ENCODE measurements at regions not wholly inside any gene's neighbourhood (a gene's known extent, or its start where the extent isn't known, plus 50 kb on each side); places are given as distances from the start of the nearest gene placed in this dataset.

- Histone ChIP-seq H2AFZ (ENCODE audit: low read depth) (no peak overlapping the region), H3K9me2 (no peaks in the 10 kb centered on the region), H3K9ac (no peak overlapping the region), H3K27me3 (ENCODE audit: insufficient read depth) (no peaks in the 10 kb centered on the region), H3K4me3 (ENCODE audit: low read depth in 2 of 2, low read length in 1 of 2) (no peak overlapping the region), H3K79me2 (ENCODE audit: insufficient read depth) (no peaks in the 10 kb centered on the region), H4K20me1 (ENCODE audit: insufficient read depth) (no peaks in the 10 kb centered on the region), H3K27ac (ENCODE audit: low read depth in 2 of 2, low read length in 1 of 2) (no peak overlapping the region), H3K36me3 (replicated peaks in 1 of 2; ENCODE audit: control insufficient read depth in 1 of 2, insufficient read depth in 2 of 2, low read length in 1 of 2) (no peaks in the 10 kb centered on the region), H3K4me1 (ENCODE audit: control insufficient read depth in 1 of 2, insufficient read depth in 2 of 2, low read depth in 1 of 2, low read length in 1 of 2) (no peaks in the 10 kb centered on the region; a peak in 1 of 4 replicates), H3K4me2 (no peak overlapping the region), H3F3A (replicated peaks; ENCODE audit: insufficient read depth) (no peaks in the 10 kb centered on the region), H3K9me3 (no peaks in the 10 kb centered on the region)
- POLR2A ChIA-PET = no interaction called here
- CTCF ChIA-PET = no interaction called here
- 8% methylated on average over 2 of the region's 2 CpGs for WGBS (ENCODE audit: low lambda C conversion rate)
- no peak for DNase-seq
- no peak for TF ChIP-seq TCF12 (IDR thresholded peaks at IDR 0.05)
- TF ChIP-seq RCOR1 (IDR thresholded peaks at IDR 0.05; ENCODE audit: low read length) = no peak
- TF ChIP-seq IRF3 (IDR thresholded peaks at IDR 0.05; ENCODE audit: low read depth, low read length) = no peak
- no peak for TF ChIP-seq ZBTB33 (IDR thresholded peaks at IDR 0.05; ENCODE audit: borderline replicate concordance, low read depth)
- TF ChIP-seq REST (IDR thresholded peaks at IDR 0.05; ENCODE audit: low read depth, low read length) = no peak
- TF ChIP-seq, protein P1, sequence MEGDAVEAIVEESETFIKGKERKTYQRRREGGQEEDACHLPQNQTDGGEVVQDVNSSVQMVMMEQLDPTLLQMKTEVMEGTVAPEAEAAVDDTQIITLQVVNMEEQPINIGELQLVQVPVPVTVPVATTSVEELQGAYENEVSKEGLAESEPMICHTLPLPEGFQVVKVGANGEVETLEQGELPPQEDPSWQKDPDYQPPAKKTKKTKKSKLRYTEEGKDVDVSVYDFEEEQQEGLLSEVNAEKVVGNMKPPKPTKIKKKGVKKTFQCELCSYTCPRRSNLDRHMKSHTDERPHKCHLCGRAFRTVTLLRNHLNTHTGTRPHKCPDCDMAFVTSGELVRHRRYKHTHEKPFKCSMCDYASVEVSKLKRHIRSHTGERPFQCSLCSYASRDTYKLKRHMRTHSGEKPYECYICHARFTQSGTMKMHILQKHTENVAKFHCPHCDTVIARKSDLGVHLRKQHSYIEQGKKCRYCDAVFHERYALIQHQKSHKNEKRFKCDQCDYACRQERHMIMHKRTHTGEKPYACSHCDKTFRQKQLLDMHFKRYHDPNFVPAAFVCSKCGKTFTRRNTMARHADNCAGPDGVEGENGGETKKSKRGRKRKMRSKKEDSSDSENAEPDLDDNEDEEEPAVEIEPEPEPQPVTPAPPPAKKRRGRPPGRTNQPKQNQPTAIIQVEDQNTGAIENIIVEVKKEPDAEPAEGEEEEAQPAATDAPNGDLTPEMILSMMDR (IDR thresholded peaks at IDR 0.05) = no peak
- TF ChIP-seq EP300 (IDR thresholded peaks at IDR 0.05; ENCODE audit: borderline replicate concordance in 1 of 2, low read depth in 1 of 2, low read length in 1 of 2) = no peak
- TF ChIP-seq RXRA (IDR thresholded peaks at IDR 0.05; ENCODE audit: borderline replicate concordance, low read depth) = no peak
- TF ChIP-seq FOSL2 (IDR thresholded peaks at IDR 0.05; ENCODE audit: borderline replicate concordance, low read depth) = no peak
These were observed 588.9 kb downstream of the JRKL start for GRCh38 chr11:96978751-96979150.

All from SK-N-SH (cell line).